ENCODE measurements at regions not wholly inside any gene's neighbourhood (a gene's known extent, or its start where the extent isn't known, plus 50 kb on each side); places are given as distances from the start of the nearest gene placed in this dataset.

GRCh38 chr6:27528714-27529113, 55.8 kb upstream of the ZNF184 start:
- no peak for ATAC-seq (ENCODE audit: insufficient number of reproducible peaks, low FRiP score, low read depth)
- H3K36me3 ChIP-seq, result no peaks in the 10 kb centered on the region
- H3K27me3 ChIP-seq (replicated peaks; ENCODE audit: insufficient read depth), result no peaks in the 10 kb centered on the region
- TF ChIP-seq CTCF (IDR thresholded peaks at IDR 0.05), result no peak
- no peaks in the 10 kb centered on the region for H3K4me1 ChIP-seq (ENCODE audit: control insufficient read depth in 1 of 2, low read depth in 2 of 2)
- H3K27ac ChIP-seq, result no peak overlapping the region
- no peaks in the 10 kb centered on the region for H3K9me3 ChIP-seq
- no peak overlapping the region for H3K4me3 ChIP-seq
- no peak for DNase-seq (ENCODE audit: low spot score)
